GM12873 (cell line): ENCODE measurements at regions not wholly inside any gene's neighbourhood (a gene's known extent, or its start where the extent isn't known, plus 50 kb on each side); places are given as distances from the start of the nearest gene placed in this dataset.

ENCODE experiments used
- CTCF ChIP-seq: IDR thresholded peaks from 2 replicates; pipeline ENCODE4 v1.5.1; 2012; ENCODE audit warnings: low read depth, mild to moderate bottlenecking, moderate library complexity, low read length, control low read depth; ENCODE audit not compliant: insufficient read depth; ENCODE audit errors: missing control alignments

DNA sequence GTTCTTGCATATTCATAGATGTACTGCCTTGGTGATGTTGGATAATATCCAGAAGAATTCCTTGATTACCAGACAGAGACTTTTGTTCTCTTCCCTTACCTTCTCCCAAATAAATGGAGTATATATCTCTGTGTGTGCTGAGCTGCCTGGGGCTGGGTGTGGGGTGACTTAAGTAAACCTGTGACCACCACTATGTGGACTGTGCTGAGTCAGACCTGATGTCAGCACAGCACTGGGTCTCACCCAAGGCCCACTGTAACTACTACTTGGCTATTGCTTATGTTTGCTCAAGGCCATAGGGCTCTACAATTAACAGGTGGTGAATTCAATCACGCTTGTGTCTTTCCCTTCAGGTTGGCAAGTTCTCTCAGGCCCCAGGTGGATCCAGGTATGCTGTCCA, 145.7 kb upstream of the MDGA2 start:
- TF ChIP-seq CTCF = no peak

DNA sequence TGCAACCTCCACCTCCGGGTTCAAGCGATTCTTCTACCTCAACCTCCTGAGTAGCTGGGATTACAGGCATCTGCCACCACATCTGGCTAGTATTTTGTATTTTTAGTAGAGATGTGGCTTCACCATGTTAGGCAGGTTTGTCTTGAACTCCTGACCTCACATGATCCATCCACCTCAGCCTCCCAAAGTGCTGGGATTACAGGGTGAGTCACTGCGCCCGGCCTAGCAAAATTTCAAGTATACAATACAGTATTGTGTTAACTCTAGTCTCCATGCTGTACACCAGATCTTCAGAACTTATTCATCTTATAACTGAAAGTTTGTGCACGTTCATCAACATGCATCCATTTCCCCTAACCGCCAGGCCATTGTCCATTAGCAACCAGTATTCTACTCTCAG, 115.1 kb upstream of the MDGA2 start:
- TF ChIP-seq CTCF = no peak

DNA sequence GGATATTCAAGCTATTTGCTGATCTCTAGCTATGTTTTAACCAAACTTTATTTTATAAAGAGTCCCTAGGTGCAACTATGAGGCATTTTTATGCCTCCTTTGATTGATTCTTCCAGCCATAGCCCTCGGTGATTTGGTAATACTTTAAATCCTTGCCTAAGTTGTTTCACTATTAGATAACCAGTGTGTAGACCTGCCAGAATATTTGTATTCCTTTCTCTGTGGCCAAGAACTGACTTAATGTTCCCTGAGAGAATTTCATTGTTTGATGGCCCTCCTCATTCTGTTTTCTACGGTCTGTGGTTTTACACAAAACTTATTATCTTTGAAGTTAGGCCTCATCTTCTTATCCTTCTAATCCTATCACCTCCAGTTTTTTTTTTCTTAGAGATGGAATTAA, 109.7 kb upstream of the MDGA2 start:
- TF ChIP-seq CTCF = no peak

DNA sequence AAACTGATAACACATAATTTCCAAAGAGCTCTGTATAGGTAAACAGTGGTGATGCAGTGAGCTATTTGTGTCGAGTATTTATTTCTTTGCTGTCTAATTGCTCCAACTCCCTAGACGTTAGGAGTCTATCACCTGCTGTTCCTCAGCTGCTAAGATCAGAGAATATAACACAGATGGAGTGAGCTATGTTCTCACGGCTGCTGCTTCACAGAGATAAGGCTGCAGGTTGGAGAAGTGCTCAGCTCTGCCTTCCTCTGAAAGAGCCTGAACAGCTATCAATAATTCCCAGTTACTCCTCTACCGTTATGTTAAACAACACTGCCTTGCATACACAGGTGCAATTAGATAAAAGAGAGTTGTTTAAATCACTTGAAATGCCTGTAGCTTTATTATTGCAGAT, 103.2 kb upstream of the MDGA2 start:
- TF ChIP-seq CTCF = no peak

DNA sequence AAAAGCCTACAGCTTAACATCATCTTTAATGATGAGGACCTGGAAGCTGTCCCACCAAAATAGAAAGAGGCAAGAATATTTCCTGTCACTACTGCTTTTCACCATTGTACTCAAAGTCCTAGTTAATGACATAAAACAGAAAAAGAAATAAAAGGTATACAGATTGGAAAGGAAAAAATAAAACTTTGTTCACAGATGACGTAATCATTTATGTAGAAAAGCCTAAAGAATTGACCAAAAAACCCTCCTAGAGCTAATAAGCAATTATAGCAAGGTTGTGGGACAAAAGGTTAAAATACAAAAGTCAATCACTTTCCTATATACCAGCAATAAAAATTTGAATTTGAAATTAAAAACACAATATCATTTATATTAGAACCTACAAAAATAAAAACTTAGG, 97.2 kb upstream of the MDGA2 start:
- TF ChIP-seq CTCF = no peak

GRCh38 chr14:47763188-47763854, 87.9 kb upstream of the MDGA2 start:
- TF ChIP-seq CTCF = no peak

- TF ChIP-seq CTCF = no peak
These were observed 71.6 kb upstream of the MDGA2 start for GRCh38 chr14:47746986-47747385.
